Stimulated activated CD4-positive, alpha-beta T cell treated with anti-CD3 and anti-CD28 coated beads, Interleukin-12 subunit alpha, Interleukin-12 subunit beta, amount 100 ng/mL, for 48 hours (primary cell): ENCODE measurements at regions not wholly inside any gene's neighbourhood (a gene's known extent, or its start where the extent isn't known, plus 50 kb on each side); places are given as distances from the start of the nearest gene placed in this dataset.
"Not testable (repeated sequence)": the region's sequence is repeated elsewhere in the genome, so short reads cannot be mapped to it uniquely, and the experiment has no call there.

Source experiments
- DNase-seq, 3 donors: peaks; one replicate each; pipeline ENCODE4 v3.0.0-alpha.2; 2020; ENCODE audit warnings: low read depth in 2 of 3, low spot score in 1 of 3

DNA sequence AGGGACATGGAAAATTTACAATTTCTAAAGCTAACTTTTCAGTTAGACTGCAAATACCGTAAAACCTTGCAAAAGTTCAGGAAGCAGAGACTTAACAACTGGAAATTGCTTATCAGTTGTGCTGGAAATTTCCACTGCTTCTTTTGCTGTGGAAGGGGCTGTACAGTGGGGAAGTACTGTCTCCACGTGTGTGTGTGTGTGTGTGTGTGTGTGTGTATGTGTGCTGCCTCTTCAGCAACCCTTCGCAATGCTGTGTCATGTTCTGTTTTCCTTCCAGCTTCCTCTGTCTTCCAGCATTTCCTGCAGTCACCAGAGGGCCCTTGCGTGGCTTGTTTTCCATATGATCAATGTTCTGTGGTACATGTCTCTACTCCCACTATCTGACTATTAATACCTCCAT lies 87.5 kb upstream of the RANBP3L start:
- no peak for DNase-seq

DNA sequence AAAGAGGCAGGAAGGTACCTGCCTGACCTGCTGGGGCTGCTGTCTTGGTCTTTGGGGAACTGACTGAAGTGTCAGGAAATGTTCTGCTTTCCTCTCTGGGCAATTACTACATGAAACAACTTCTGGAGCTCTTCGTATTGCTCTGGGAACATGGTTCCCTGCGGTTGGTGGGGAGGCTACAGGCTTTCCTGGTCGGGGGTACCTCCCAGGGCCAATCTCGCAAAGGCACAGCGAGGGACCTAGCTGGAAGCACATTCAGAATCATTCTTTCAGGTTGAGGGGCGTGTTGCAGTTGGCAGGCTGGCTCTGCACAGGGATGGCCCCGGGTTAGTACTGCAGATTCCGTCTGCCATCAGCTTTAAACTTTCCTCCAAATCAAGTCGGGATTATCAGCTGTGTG lies 88.9 kb upstream of the RANBP3L start:
- no peak for DNase-seq

DNA sequence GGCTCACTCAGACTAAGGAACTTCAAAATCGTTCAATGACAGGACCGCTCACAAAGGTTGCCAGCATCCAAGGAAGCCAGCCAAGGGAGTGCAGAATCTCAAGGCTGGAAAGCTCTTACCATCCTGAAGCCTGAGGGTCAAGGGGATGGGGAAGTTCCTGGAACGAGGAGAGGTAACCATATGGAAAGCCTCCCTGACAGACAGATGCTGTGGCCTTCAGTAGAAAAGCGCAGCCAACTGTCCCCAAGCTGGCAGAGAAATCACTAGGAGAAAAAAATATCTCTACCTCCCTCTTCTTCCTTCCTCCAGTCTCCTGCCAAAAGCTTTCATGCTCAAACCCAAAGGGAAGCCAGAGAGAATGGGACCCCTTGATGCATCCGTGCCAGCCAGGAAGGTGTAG lies 90.5 kb upstream of the RANBP3L start:
- DNase-seq: no peak

GRCh38 chr5:36392818-36393217 lies 91.1 kb upstream of the RANBP3L start:
- no peak for DNase-seq

DNA sequence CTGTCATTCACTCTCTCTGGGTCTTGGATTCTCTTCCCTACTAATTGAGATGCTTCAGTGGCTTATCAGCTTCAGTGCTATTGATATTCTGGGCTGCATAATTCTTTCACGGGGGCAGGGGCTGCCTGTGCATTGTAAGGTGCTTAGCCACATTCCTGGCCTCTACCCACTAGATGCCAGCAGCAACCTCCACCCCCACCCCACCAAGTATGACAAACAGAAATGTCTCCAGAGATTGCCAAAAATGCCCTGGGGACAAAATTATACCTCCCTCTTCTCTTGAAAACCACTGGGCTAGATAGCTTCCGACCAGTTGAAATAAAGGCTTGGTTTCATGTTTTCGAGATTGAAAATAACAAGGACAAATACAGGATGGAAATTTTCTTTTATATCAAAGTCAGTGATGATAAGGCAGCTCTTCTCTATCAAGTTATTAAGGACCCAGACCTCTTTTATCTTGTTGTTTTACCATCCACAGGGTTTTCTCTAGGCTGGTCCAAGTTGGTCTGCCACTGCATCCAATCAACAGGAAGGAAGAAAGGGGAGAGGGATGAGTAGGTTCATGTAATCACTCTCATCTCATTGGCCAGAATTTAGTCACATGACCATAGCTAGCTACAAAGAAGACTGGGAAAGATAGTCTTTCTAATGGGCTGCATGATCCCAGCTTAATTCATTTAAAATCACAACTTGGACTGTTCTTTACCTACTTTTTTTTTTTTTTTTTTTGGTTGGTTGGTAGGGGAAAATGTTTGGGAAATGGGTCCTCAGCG lies 92.1 kb upstream of the RANBP3L start:
- no peak for DNase-seq

DNA sequence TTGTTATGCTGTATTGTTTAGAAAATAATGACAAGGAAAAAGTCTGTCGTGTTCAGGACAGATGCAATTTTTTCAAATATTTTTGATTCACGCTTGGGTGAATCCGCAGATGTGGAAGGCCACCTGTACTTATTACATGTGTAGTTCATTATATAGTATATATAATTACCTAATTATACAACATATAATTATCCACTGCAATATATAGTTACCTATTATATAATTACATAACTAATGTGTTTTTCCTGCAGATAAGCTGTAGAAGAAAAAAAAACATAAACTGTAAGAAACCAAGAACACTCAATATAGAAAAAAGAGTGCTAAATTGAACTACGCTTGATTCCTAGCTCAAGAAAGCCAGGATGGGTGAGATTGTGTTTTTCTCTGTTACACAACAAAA lies 93.6 kb upstream of the RANBP3L start:
- no peak for DNase-seq

DNA sequence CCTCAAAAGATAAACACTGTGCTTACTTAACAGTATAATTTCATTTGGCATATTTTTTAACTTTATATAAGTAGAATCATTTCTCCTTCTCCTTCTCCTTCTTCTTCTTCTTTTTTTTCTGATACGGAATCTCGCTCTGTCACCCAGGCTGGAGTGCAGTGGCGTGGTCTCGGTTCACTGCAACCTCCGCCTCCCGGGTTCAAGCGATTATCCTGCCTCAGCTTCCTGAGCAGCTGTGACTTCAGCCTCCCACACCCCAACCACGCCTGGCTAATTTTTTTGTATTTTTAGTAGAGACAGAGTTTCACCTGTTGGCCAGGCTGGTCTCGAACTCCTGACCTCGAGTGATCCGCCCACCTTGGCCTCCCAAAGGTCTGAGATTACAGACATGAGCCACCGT lies 94.2 kb upstream of the RANBP3L start:
- not testable (repeated sequence) for DNase-seq

DNA sequence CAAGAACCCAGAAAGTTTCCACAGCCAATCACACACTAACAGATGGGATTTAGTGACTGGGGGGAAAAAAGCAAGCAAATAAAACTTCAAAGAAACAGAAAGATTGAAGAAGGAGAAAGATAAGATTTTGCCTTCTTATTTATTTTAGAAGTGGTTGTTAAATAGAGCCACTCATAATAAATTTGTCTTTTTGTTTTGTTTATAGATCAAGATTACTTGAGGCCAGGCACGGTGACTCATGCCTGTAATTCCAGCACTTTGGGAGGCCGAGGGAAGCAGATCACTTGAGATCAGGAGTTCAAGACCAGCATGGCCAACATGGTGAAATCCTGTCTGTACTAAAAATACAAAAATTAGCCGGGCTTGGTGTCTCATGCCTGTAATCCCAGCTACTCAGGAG lies 94.9 kb upstream of the RANBP3L start:
- no peak for DNase-seq

DNA sequence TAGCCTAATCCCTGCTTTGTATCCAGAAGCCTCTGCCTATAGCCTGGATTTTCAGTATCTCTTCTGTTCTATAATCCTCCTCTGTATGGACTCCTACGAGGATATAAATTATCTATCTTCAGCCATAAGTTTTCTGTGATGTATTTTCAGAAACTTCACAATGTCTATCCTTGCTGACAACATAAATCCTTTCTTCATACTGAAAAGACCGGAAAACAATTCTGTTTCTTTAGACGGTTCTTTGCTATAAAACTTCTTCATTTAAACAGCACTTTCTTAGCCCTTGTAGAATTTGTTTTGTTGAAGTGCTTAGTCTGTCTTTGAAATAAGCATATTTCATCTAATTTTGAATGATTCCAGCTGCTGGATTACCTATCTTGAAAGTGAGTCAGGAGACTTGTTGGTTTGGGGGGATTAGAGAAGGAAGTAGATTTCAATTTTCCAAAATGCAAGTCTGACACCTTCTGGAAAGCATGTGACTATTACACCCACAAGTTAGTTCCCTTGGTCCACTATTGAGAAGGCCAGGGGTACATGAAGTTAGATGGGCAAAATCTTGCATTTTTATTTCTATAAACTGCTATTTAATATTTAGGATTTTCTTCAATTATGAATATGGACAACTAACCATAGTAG lies 96.3 kb upstream of the RANBP3L start:
- DNase-seq: no peak

DNA sequence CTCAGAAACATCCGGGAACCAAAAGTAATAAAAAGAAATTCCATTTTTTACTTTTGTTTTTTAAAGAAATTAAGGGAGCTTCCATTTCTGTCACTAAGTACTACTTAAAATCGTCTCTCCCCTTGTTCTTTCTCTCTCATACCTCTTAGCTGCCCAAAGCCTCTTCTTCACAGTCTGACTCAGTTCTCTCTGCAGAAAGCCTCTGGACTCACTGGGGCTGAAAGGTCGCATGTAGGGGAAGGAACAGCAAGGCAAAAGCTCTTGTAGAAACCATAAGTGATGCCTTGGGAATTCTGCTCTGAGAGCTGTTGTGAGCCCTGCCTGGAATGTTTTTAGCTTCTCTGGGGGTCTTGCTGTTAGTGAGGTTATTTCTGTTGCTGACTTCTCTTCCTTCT lies 100.8 kb upstream of the RANBP3L start:
- DNase-seq: no peak

GRCh38 chr5:36403632-36404311 lies 102.1 kb upstream of the RANBP3L start:
- no peak for DNase-seq

- no peak for DNase-seq
Observed at GRCh38 chr5:36406023-36406422, 104.3 kb upstream of the RANBP3L start.

- DNase-seq: no peak
Observed at GRCh38 chr5:36407396-36407795, 105.7 kb upstream of the RANBP3L start.

DNA sequence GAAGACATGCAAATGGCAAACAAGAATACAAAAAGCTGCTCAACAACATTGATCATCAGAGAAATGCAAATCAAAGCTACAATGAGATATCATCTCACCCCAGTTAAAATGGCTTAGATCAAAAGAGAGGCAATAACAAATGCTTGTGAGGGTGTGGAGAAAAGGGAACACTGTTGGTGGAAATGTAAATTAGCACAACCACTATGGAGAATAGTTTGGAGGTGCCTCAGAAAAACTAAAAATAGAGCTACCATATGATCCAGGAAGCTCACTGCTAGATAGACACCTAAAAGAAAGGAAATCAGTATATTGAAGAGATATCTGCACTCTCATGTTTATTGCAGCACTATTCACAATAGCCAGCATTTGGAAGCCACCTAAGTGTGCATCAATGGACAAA lies 108.0 kb upstream of the RANBP3L start:
- not testable (repeated sequence) for DNase-seq

DNA sequence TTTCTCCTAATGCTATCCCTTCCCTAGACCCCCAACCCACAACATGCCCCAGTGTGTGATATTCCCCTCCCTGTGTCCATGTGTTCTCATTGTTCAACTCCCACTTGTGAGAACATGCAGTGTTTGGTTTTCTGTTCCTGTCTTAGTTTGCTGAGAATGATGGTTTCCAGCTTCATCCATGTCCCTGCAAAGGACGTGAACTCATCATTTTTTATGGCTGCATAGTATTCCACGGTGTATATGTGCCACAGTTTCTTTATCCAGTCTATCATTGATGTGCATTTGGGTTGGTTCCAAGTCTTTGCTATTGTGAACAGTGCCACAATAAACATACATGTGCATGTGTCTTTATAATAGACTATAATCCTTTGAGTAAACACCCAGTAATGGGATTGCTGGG lies 109.0 kb upstream of the RANBP3L start:
- not testable (repeated sequence) for DNase-seq

GRCh38 chr5:36414869-36415282 lies 113.2 kb upstream of the RANBP3L start:
- no peak for DNase-seq

DNA sequence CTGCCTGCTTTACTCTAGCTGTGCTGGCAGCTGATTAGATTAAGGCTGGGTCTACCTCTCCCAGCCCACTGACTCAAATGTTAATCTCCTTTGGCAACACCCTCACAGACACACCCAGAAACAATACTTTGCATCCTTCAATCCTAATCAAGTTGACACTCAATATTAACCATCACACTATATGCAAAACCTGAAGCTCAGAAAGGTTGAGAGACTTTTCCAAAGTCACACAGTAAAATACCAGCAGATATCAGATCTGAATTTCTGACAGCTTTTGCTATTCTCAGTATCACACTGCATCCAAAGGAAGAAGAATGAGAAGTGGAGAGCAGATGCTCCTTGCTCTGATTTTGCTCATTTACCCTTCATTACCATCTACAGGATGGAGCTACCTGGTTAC lies 114.9 kb upstream of the RANBP3L start:
- DNase-seq: no peak

GRCh38 chr5:36417221-36417620 lies 115.5 kb upstream of the RANBP3L start:
- no peak for DNase-seq

DNA sequence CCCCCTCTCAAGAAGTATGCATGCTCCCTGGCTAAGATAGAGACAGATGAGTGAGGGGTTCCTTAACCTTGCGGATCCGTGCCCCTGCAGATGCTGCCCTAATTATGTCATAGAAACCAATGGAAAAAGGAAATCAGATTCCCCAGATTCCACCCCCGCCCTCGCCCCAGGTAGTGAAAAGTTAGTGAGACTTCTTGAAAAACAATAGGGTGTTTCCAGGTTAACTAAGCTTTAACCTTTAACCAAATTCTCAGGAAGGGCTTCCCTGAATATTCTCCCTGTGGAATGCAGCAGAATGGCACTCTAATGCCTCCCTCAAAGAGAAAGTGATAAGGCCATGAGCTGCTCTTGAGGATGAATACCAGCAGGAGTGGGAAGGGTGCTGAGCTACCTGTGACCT lies 116.0 kb upstream of the RANBP3L start:
- no peak for DNase-seq

- no peak for DNase-seq
Observed at GRCh38 chr5:36418152-36418979, 116.7 kb upstream of the RANBP3L start.

- no peak for DNase-seq
Observed at GRCh38 chr5:36421256-36421655, 119.6 kb upstream of the RANBP3L start.

DNA sequence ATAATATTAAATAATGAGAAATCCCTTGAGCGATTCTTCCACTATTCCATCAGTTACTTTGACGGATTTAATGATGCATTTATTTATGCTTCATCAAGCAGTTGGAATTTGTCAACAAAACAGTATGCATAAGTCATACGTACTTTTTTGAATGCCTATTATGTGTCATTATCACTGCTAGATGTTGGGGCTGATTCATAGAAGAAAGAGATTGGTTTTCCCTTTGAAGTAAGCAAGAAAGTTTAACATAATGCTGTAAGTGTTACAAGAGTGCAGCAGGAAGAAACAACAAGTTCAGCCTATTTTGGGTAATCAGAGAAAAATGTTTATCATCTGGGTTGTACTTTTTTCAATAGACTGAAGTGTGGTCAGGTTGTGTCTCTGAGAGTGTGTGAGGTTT lies 121.2 kb upstream of the RANBP3L start:
- no peak for DNase-seq
